Fibroblast of the aortic adventitia (primary cell): ENCODE measurements at regions not wholly inside any gene's neighbourhood (a gene's known extent, or its start where the extent isn't known, plus 50 kb on each side); places are given as distances from the start of the nearest gene placed in this dataset.
A peak's percentile ranks its signal among the peaks of the same experiment; 100 is the strongest.

ENCODE experiments used
- DNase-seq: peaks from one replicate; pipeline ENCODE4 v3.0.0-alpha.2; 2010; ENCODE audit warnings: low read depth
- H3K4me3 ChIP-seq: 2 replicates; pipeline ENCODE4 v1.5.1; 2011; ENCODE audit warnings: low read depth, mild to moderate bottlenecking, control low read depth, low read length, moderate library complexity
- TF ChIP-seq, protein P1 (sequence below): IDR thresholded peaks from 2 replicates; pipeline ENCODE4 v1.5.1; 2011; ENCODE audit warnings: mild to moderate bottlenecking, low read length, control low read depth, inconsistent platforms; ENCODE audit not compliant: insufficient read depth

- DNase-seq = no peak
- H3K4me3 ChIP-seq = no peak overlapping the region
- TF ChIP-seq, protein P1, sequence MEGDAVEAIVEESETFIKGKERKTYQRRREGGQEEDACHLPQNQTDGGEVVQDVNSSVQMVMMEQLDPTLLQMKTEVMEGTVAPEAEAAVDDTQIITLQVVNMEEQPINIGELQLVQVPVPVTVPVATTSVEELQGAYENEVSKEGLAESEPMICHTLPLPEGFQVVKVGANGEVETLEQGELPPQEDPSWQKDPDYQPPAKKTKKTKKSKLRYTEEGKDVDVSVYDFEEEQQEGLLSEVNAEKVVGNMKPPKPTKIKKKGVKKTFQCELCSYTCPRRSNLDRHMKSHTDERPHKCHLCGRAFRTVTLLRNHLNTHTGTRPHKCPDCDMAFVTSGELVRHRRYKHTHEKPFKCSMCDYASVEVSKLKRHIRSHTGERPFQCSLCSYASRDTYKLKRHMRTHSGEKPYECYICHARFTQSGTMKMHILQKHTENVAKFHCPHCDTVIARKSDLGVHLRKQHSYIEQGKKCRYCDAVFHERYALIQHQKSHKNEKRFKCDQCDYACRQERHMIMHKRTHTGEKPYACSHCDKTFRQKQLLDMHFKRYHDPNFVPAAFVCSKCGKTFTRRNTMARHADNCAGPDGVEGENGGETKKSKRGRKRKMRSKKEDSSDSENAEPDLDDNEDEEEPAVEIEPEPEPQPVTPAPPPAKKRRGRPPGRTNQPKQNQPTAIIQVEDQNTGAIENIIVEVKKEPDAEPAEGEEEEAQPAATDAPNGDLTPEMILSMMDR = no peak
Measured at GRCh38 chr10:8912108-8912507, 857.6 kb downstream of the GATA3 start.

- peak; percentile 0 for DNase-seq
- H3K4me3 ChIP-seq = no peak overlapping the region
- TF ChIP-seq, protein P1 = no peak
Measured at GRCh38 chr10:8913720-8914119, 859.2 kb downstream of the GATA3 start.

GRCh38 chr10:8919280-8919679 lies 864.8 kb downstream of the GATA3 start:
- DNase-seq = no peak
- no peak overlapping the region for H3K4me3 ChIP-seq
- TF ChIP-seq, protein P1 = no peak

DNA sequence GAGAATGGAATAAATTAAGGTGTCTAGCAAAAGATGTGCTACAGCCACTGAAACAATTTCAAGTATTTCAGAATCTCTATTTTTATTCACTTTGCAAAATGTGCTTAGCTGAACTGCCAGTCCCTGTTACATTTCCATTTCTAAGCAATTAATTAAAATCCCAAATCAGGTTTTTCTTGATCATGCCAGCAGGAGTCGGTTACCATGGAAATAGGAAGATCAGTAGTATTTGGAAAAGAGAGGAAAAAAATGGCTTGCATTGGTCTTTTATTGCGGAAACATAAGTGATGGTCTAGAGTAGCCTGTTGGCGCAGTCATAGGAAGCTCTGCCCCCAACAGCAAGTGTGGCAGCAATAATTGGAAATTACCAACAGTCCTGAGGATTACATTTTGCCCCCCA lies 867.1 kb downstream of the GATA3 start:
- TF ChIP-seq, protein P1 = no peak
- no peak for DNase-seq
- H3K4me3 ChIP-seq = no peak overlapping the region

GRCh38 chr10:8923096-8923495 lies 868.6 kb downstream of the GATA3 start:
- no peak overlapping the region for H3K4me3 ChIP-seq
- no peak for DNase-seq
- TF ChIP-seq, protein P1 = no peak

GRCh38 chr10:8927705-8928104 lies 873.2 kb downstream of the GATA3 start:
- no peak for DNase-seq
- TF ChIP-seq, protein P1 = no peak
- no peak overlapping the region for H3K4me3 ChIP-seq

GRCh38 chr10:8946451-8946850 lies 892.0 kb downstream of the GATA3 start:
- no peak overlapping the region for H3K4me3 ChIP-seq
- TF ChIP-seq, protein P1 = no peak
- no peak for DNase-seq
